ENCODE measurements at regions not wholly inside any gene's neighbourhood (a gene's known extent, or its start where the extent isn't known, plus 50 kb on each side); places are given as distances from the start of the nearest gene placed in this dataset.

GRCh38 chr11:97963528-97964331 lies 1057.0 kb upstream of the CNTN5 start:
- no peak for FAIRE-seq
- no peak for DNase-seq (ENCODE audit: insufficient read length, low spot score)

- FAIRE-seq (no peak), DNase-seq (ENCODE audit: insufficient read length, low spot score) (no peak)
Measured at GRCh38 chr11:97964332-97965004, 1056.3 kb upstream of the CNTN5 start.

- FAIRE-seq (no peak), DNase-seq (ENCODE audit: insufficient read length, low spot score) (no peak)
Measured at GRCh38 chr11:97965849-97966646, 1054.7 kb upstream of the CNTN5 start.

DNA sequence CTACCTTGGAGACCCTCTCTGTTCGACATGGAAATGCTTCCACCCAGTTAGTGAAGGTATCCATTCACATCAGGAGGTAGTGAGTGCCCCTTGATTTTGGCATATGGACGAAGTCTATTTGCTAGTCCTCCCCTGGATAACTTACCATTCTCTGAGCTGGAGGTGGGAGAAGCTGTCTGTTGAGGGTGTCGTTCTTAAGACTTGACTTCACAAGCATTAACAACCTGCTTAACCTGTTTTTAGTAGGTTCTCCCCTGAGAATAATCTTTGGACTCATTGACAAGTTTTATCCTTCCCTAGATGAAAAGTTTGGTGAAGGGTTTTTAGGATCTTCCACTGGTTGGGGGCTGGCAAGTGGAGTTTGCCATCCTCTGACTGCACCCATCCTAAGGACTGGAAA lies 1053.8 kb upstream of the CNTN5 start:
- DNase-seq (ENCODE audit: insufficient read length, low spot score) (no peak), FAIRE-seq (no peak)

GRCh38 chr11:97968071-97968470 lies 1052.7 kb upstream of the CNTN5 start:
- no peak for DNase-seq (ENCODE audit: insufficient read length, low spot score)
- FAIRE-seq: no peak

DNA sequence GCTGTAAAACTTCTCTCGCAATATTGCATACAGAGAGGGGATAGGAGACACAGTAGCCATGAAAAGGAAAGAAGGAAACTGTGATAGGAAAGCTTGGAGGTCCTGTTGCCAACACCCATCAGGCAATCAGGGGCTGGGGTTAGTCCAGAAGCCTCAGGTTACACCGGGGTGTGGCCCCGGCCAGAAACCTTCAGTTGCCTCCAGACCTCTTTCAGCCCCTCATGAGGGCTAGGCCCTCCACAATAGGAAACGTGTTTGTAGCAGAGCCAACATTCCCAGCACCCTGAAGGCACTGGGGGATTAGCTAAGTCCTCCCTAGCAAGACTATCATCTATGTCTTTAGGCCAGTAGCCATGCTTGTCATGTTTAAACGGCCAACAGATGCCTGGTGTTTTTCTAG lies 1048.0 kb upstream of the CNTN5 start:
- DNase-seq (ENCODE audit: insufficient read length, low spot score): no peak
- FAIRE-seq: no peak

GRCh38 chr11:97973352-97973857 lies 1047.3 kb upstream of the CNTN5 start:
- no peak for DNase-seq (ENCODE audit: insufficient read length, low spot score)

DNA sequence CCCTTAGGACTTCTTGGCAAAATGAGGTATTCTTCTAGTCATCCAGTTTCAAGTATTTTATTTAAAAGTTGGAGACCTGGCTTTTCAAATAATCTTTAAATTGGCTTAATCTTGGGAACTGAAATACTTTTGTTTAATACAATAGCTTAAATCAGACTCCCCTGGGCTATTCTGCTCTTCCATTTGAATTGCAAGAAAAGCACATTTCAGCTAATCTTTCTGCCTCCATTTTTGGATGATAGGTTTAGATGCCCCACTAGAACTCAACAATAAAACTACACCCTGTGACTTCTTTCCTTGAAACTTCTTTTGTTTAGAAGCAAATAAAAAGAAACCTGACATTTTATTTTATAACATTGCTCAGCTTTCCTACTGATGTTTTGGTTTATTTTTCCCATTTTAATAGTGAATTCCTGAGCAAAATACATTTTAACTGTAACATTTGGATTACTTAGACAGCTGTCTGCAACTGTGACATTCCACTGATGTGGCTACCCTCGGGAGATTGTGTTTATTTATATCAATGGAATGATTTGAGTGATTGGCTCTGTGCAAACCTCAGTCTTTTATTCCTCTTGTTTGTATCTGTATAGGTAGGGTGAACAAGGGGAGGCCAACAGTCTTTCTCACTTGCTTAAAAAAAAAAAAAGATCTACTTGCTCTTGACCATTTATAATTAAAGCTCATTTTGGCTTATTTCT lies 1045.8 kb upstream of the CNTN5 start:
- DNase-seq (ENCODE audit: insufficient read length, low spot score) (no peak), FAIRE-seq (no peak)

More at GRCh38 chr11:97973352-97973857, 1047.3 kb upstream of the CNTN5 start:
- FAIRE-seq: no peak

GRCh38 chr11:97977726-97978125 lies 1043.0 kb upstream of the CNTN5 start:
- no peak for FAIRE-seq
- no peak for DNase-seq (ENCODE audit: insufficient read length, low spot score)

- FAIRE-seq: no peak
- no peak for DNase-seq (ENCODE audit: insufficient read length, low spot score)
Measured at GRCh38 chr11:97979741-97980140, 1041.0 kb upstream of the CNTN5 start.

- FAIRE-seq (no peak), DNase-seq (ENCODE audit: insufficient read length, low spot score) (no peak)
Measured at GRCh38 chr11:97982512-97982911, 1038.2 kb upstream of the CNTN5 start.

- FAIRE-seq (no peak), DNase-seq (ENCODE audit: insufficient read length, low spot score) (no peak)
Measured at GRCh38 chr11:97989121-97989520, 1031.6 kb upstream of the CNTN5 start.

- FAIRE-seq (no peak), DNase-seq (ENCODE audit: insufficient read length, low spot score) (no peak)
Measured at GRCh38 chr11:97990162-97990920, 1030.4 kb upstream of the CNTN5 start.

DNA sequence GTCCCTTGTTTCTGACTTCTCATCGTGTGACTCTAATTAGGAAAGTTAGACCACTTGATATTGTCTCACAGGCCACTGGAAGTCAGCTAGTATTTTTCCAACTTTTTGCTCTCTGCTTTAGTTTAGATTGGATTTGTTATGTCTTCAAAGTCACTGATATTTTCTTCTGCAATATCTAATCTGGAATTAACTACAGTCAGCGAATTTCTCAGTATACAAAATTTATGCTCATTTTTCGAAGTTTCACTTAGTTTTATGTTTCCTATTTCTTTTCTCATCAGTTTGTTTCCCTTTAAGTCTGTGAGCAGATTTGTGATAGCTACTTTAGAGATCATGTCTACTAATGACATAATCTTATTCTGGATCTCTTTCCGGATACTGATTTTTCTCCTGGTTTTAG lies 1027.2 kb upstream of the CNTN5 start:
- no peak for FAIRE-seq
- no peak for DNase-seq (ENCODE audit: insufficient read length, low spot score)

- DNase-seq (ENCODE audit: insufficient read length, low spot score) (no peak), FAIRE-seq (no peak)
Measured at GRCh38 chr11:97995874-97996273, 1024.9 kb upstream of the CNTN5 start.

- FAIRE-seq (no peak), DNase-seq (ENCODE audit: insufficient read length, low spot score) (no peak)
Measured at GRCh38 chr11:97996762-97997161, 1024.0 kb upstream of the CNTN5 start.

GRCh38 chr11:98003606-98004371 lies 1017.0 kb upstream of the CNTN5 start:
- FAIRE-seq: no peak

GRCh38 chr11:98007072-98007471 lies 1013.7 kb upstream of the CNTN5 start:
- FAIRE-seq (no peak), DNase-seq (ENCODE audit: insufficient read length, low spot score) (no peak)

More at GRCh38 chr11:98003606-98004371, 1017.0 kb upstream of the CNTN5 start:
- no peak for DNase-seq (ENCODE audit: insufficient read length, low spot score)

DNA sequence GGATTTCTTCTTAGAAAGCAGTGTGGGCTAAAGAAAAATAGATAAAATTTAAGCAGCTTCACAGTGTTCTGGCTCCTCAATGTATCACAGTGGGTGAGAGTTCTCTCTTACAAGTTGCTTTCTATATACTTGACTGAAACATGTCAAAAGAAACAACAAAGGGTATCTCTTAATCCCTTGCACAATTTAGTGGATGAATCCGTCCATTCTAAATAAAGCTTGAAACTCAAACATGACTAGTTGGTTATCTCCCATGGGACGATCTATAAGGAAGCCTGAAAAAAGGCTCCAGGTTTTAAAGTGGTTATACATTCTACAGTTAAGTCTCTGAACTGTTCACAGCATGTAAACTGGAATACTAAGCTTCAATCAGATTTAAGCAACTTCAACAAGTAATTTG lies 993.1 kb upstream of the CNTN5 start:
- DNase-seq (ENCODE audit: insufficient read length, low spot score): no peak
- FAIRE-seq: no peak

Data from GM19239 (cell line).